HG03066 (cell line): ENCODE measurements at regions not wholly inside any gene's neighbourhood (a gene's known extent, or its start where the extent isn't known, plus 50 kb on each side); places are given as distances from the start of the nearest gene placed in this dataset.
"Not testable (repeated sequence)": the region's sequence is repeated elsewhere in the genome, so short reads cannot be mapped to it uniquely, and the experiment has no call there.

Source experiments
- ATAC-seq: cut with Tn5 transposase; IDR thresholded peaks from one replicate; pipeline ENCODE4 v1.9.1; 2021; ENCODE audit warnings: low read depth; ENCODE audit not compliant: unreplicated experiment

GRCh38 chr11:38219636-38220035, 1621.6 kb upstream of the RAG2 start:
- ATAC-seq = no peak

- no peak for ATAC-seq
Measured at GRCh38 chr11:38208951-38209350, 1610.9 kb upstream of the RAG2 start.

GRCh38 chr11:38206663-38207062, 1608.6 kb upstream of the RAG2 start:
- no peak for ATAC-seq

- no peak for ATAC-seq
Measured at GRCh38 chr11:38191101-38191500, 1593.1 kb upstream of the RAG2 start.

- no peak for ATAC-seq
Measured at GRCh38 chr11:38182126-38182866, 1584.3 kb upstream of the RAG2 start.

- ATAC-seq = no peak
Measured at GRCh38 chr11:38176686-38177322, 1578.8 kb upstream of the RAG2 start.

GRCh38 chr11:38173676-38174075, 1575.6 kb upstream of the RAG2 start:
- ATAC-seq = no peak

- ATAC-seq = no peak
Measured at GRCh38 chr11:38169286-38169685, 1571.2 kb upstream of the RAG2 start.

- ATAC-seq = no peak
Measured at GRCh38 chr11:38163526-38163925, 1565.5 kb upstream of the RAG2 start.

- ATAC-seq = no peak
Measured at GRCh38 chr11:38160433-38160832, 1562.4 kb upstream of the RAG2 start.

GRCh38 chr11:38159038-38159437, 1561.0 kb upstream of the RAG2 start:
- no peak for ATAC-seq

- ATAC-seq = no peak
Measured at GRCh38 chr11:38156495-38157146, 1558.6 kb upstream of the RAG2 start.

- no peak for ATAC-seq
Measured at GRCh38 chr11:38155856-38156255, 1557.8 kb upstream of the RAG2 start.

- ATAC-seq = no peak
Measured at GRCh38 chr11:38153985-38154384, 1555.9 kb upstream of the RAG2 start.

- ATAC-seq = no peak
Measured at GRCh38 chr11:38143852-38144251, 1545.8 kb upstream of the RAG2 start.

GRCh38 chr11:38138972-38139371, 1540.9 kb upstream of the RAG2 start:
- ATAC-seq = no peak

GRCh38 chr11:38136887-38137286, 1538.9 kb upstream of the RAG2 start:
- no peak for ATAC-seq

- no peak for ATAC-seq
Measured at GRCh38 chr11:38131535-38131934, 1533.5 kb upstream of the RAG2 start.

GRCh38 chr11:38130976-38131375, 1532.9 kb upstream of the RAG2 start:
- ATAC-seq = no peak

- ATAC-seq = no peak
Measured at GRCh38 chr11:38130514-38130913, 1532.5 kb upstream of the RAG2 start.

GRCh38 chr11:38123673-38124072, 1525.6 kb upstream of the RAG2 start:
- no peak for ATAC-seq

- ATAC-seq = not testable (repeated sequence)
Measured at GRCh38 chr11:38116616-38117015, 1518.6 kb upstream of the RAG2 start.
